Cardiac muscle cell (in vitro differentiated cells and primary cell): ENCODE measurements at regions not wholly inside any gene's neighbourhood (a gene's known extent, or its start where the extent isn't known, plus 50 kb on each side); places are given as distances from the start of the nearest gene placed in this dataset.

Source experiments
- DNase-seq, 2 donors: peaks; one replicate each; pipeline versions ENCODE4 v3.0.0 to v3.0.0-alpha.2; 2010 to 2017; ENCODE audit warnings: low read depth in 1 of 2, low spot score in 1 of 2
- H3K27ac ChIP-seq: fragments of 200-600 bp; sonication (generic); 2 replicates; pipeline ENCODE4 v1.5.1; 2016
- H3K27me3 ChIP-seq: fragments of 200-600 bp; sonication (generic); 2 replicates; pipeline ENCODE4 v1.6.0; 2016; ENCODE audit warnings: control low read depth
- H3K36me3 ChIP-seq: fragments of 200-600 bp; sonication (generic); 2 replicates; pipeline ENCODE4 v1.5.1; 2016; ENCODE audit warnings: control low read depth
- H3K4me1 ChIP-seq: fragments of 200-600 bp; sonication (generic); 2 replicates; pipeline ENCODE4 v1.8.1; 2017; ENCODE audit warnings: low read depth, mild to moderate bottlenecking, mixed run types
- H3K4me3 ChIP-seq: fragments of 200-600 bp; sonication (generic); 2 replicates; pipeline ENCODE4 v1.5.1; 2016; ENCODE audit warnings: mild to moderate bottlenecking
- H3K9me3 ChIP-seq: fragments of 200-600 bp; sonication (generic); 2 replicates; pipeline ENCODE4 v1.5.1; 2017; ENCODE audit warnings: low read depth, mild to moderate bottlenecking, control low read depth
- TF ChIP-seq, protein P1 (sequence below): IDR thresholded peaks from 2 replicates; pipeline ENCODE4 v1.5.1; 2012; ENCODE audit warnings: low read depth, mild to moderate bottlenecking, low read length

DNA sequence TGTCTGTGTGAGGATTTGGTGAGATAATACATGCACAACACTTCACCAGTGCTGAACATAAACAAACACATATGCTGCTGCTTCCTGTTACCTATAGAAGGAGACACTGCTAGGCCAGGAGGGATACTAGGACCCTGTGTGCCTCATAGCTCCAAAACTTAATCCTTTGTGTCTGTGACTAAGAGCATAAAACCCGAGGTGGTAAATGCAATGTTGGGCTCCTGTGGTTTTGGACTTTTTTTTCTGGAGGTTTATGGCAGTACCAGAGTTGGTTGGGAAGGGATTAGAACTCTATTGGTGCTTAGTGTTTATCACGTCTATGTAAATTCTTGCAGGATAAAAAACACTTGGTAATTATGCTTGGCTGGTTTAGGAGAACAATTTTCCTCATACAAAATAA lies 122.9 kb downstream of the NUF2 start:
- Histone ChIP-seq H3K4me3 (no peak overlapping the region), H3K36me3 (no peaks in the 10 kb centered on the region), H3K9me3 (no peaks in the 10 kb centered on the region), H3K27ac (no peak overlapping the region), H3K27me3 (no peaks in the 10 kb centered on the region), H3K4me1 (peaks cover 29% of the 10 kb centered on the region)
- TF ChIP-seq, protein P1, sequence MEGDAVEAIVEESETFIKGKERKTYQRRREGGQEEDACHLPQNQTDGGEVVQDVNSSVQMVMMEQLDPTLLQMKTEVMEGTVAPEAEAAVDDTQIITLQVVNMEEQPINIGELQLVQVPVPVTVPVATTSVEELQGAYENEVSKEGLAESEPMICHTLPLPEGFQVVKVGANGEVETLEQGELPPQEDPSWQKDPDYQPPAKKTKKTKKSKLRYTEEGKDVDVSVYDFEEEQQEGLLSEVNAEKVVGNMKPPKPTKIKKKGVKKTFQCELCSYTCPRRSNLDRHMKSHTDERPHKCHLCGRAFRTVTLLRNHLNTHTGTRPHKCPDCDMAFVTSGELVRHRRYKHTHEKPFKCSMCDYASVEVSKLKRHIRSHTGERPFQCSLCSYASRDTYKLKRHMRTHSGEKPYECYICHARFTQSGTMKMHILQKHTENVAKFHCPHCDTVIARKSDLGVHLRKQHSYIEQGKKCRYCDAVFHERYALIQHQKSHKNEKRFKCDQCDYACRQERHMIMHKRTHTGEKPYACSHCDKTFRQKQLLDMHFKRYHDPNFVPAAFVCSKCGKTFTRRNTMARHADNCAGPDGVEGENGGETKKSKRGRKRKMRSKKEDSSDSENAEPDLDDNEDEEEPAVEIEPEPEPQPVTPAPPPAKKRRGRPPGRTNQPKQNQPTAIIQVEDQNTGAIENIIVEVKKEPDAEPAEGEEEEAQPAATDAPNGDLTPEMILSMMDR, result no peak
- no peak for DNase-seq

DNA sequence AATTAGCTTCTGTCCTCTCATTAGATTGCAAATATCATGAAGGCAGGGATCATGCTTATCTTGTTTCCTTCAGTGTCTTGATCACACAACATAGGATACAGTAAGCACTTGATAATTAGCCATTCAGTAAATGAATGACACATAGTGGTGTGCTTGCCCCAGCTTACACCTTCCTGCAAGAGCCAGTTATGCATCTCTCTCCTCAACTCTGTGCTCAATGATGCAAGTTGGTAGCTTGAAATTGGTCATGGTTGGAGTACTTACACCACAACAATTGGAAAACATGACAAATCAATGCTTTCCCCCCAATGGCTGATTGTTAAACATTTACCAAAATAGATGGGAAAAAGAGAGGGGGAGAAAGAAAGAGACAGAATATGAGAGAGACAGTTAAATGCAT lies 129.2 kb downstream of the NUF2 start:
- Histone ChIP-seq H3K27ac (no peak overlapping the region), H3K4me3 (no peak overlapping the region), H3K9me3 (no peaks in the 10 kb centered on the region), H3K4me1 (no peaks in the 10 kb centered on the region), H3K27me3 (no peaks in the 10 kb centered on the region), H3K36me3 (no peaks in the 10 kb centered on the region)
- TF ChIP-seq, protein P1, result no peak
- no peak for DNase-seq

DNA sequence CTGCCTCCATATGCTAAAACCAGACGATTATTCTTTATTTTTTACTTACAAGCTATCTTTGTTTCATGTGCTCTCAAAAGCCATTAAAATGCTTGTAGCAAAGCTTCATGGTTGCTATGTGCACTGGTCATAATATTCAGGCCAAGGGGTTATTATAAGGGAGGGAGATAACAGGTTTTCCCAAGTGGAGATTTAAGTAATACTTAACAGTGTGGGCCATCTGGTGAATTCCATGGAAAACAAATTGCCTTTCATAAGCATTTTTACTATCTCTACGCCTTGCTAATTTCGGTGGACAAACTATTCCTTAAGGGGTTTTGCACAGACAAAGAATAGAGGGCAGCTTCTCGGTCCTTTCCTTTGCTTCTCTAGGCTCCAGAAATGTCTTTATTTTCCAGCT lies 137.8 kb downstream of the NUF2 start:
- no peaks in the 10 kb centered on the region for H3K36me3 ChIP-seq
- H3K27ac ChIP-seq, result no peak overlapping the region
- no peaks in the 10 kb centered on the region for H3K27me3 ChIP-seq
- TF ChIP-seq, protein P1, result no peak
- peaks cover 5% of the 10 kb centered on the region for H3K4me1 ChIP-seq
- H3K4me3 ChIP-seq, result no peak overlapping the region
- no peak for DNase-seq
- H3K9me3 ChIP-seq, result no peaks in the 10 kb centered on the region

DNA sequence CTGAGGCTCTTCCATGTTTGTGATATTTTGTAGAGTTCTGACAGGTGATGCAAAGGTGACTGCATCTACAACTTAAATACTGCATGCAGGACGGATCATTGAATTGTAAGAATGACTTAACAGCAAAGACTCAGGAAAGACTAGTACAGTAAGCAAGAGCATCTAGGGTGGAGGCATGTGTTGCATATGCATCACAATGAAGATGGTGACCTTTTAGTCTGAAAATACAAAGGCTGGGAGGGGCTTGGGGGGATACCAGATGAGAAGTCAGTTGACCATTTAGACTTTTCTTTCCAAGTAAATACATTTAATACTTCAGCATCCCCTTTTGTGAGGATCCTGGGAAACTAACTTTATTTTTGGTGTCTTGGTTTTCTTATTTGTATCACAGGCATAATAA lies 145.5 kb downstream of the NUF2 start:
- Histone ChIP-seq H3K4me1 (peaks cover 3% of the 10 kb centered on the region), H3K27ac (no peak overlapping the region), H3K27me3 (no peaks in the 10 kb centered on the region), H3K36me3 (no peaks in the 10 kb centered on the region), H3K9me3 (no peaks in the 10 kb centered on the region), H3K4me3 (no peak overlapping the region)
- TF ChIP-seq, protein P1, result no peak
- DNase-seq, result no peak

DNA sequence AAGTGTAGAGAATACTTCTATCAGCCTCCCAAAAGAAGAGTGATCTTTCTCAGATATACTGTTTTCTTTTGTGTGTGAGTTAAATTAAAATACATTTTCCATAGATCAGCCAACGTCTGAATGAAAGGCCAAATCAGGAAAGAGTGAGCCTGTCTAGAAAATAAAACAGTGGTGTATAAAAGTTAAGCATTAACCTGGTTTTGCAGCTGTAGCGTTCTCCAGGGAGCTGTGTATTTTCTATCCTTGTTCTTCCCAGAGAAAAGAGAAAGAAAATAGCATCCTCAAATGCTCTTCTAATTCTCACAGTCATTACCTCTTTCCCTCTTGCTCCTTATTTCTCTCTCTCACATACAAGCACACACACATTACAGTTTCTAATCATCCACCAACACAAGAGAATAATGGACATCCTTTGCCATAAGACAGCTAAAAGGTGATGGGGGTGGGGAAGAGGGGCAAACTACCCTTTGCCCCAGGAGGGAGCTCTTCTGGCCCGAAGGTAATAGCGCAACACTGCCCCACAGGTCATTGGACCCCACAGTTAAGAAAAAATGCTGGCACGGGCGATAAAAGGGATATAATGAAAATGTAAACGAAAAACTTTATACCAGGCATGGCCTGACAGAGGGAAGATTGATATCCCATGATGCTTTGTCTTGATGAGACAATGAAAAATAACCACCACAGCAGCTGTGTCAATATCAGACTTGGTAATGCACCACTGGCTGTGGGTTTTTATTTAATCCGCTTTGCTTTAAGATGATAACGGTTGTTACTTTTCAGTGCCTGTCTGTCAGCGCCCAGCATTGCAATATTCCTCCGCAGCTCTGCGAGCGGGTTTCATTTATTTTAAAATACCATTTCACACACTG lies 150.3 kb downstream of the NUF2 start:
- peak overlapping the region; percentile 88 for H3K27ac ChIP-seq

More for the DNA sequence above, 150.3 kb downstream of the NUF2 start:
- Histone ChIP-seq H3K27me3 (no peaks in the 10 kb centered on the region), H3K4me3 (no peak overlapping the region), H3K9me3 (no peaks in the 10 kb centered on the region), H3K36me3 (no peaks in the 10 kb centered on the region), H3K4me1 (peaks cover 26% of the 10 kb centered on the region)
- no peak for DNase-seq
- TF ChIP-seq, protein P1, result no peak
